IMR-90 (cell line): ENCODE measurements at regions not wholly inside any gene's neighbourhood (a gene's known extent, or its start where the extent isn't known, plus 50 kb on each side); places are given as distances from the start of the nearest gene placed in this dataset.

ENCODE experiments used
- ATAC-seq: fragments of 200-7000 bp; cut with Tn5 transposase; 2 replicates; pipeline ENCODE4 v1.9.1; 2020; ENCODE audit warnings: low read depth, mild to moderate bottlenecking, moderate library complexity
- BruUV-seq: library from RNA; stranded (reverse); fragments of 400-500 nt; replicated peaks from 2 replicates; lab custom pipeline; 2021; lab: Mats Ljungman, UMichigan
- CTCF ChIA-PET: fragments of 300-600 bp; formaldehyde crosslinking; extraction: SDS; loops from one replicate; lab custom pipeline; 2021; ENCODE audit warnings: antibody characterized with exemption; lab: Yijun Ruan, JAX
- POLR2A ChIA-PET: fragments of 300-600 bp; sonication (Branson Sonifier 250); formaldehyde crosslinking; loops from one replicate; lab custom pipeline; 2022; ENCODE audit warnings: antibody characterized with exemption; ENCODE audit not compliant: unreplicated experiment; lab: Charles Lee
- DNase-seq: peaks from one replicate; pipeline ENCODE4 v3.0.0; 2013
- H2AFZ ChIP-seq: replicated peaks from 2 replicates; pipeline ENCODE3; 2013; ENCODE audit warnings: low read length, mild to moderate bottlenecking; ENCODE audit not compliant: poor library complexity
- H2AK5ac ChIP-seq: 2 replicates; pipeline ENCODE4 v1.6.1; 2013; ENCODE audit warnings: low read depth, low read length, inconsistent platforms
- H2AK9ac ChIP-seq: replicated peaks from 2 replicates; pipeline ENCODE3; 2013; ENCODE audit warnings: mild to moderate bottlenecking, low read depth, low read length, moderate library complexity; ENCODE audit not compliant: poor library complexity
- H2BK120ac ChIP-seq: 2 replicates; pipeline ENCODE4 v1.6.1; 2013; ENCODE audit warnings: low read depth, low read length, inconsistent platforms
- H2BK15ac ChIP-seq: 3 replicates; pipeline ENCODE4 v1.6.1; 2013; ENCODE audit warnings: low read depth, low read length, inconsistent platforms
- H2BK20ac ChIP-seq: 2 replicates; pipeline ENCODE4 v1.6.1; 2013; ENCODE audit warnings: low read depth, mild to moderate bottlenecking, inconsistent platforms, low read length, moderate library complexity
- H2BK5ac ChIP-seq: 2 replicates; pipeline ENCODE4 v1.6.1; 2013; ENCODE audit warnings: mild to moderate bottlenecking, low read depth, low read length, inconsistent platforms; ENCODE audit not compliant: poor library complexity, severe bottlenecking
- H3K14ac ChIP-seq: replicated peaks from 2 replicates; pipeline ENCODE4 v1.6.1; 2013; ENCODE audit warnings: low read depth, low read length, inconsistent platforms
- H3K18ac ChIP-seq: 2 replicates; pipeline ENCODE4 v1.6.1; 2013; ENCODE audit warnings: low read depth, low read length, control low read depth
- H3K23ac ChIP-seq: 2 replicates; pipeline ENCODE4 v1.6.1; 2013; ENCODE audit warnings: low read depth, low read length, inconsistent platforms
- H3K27ac ChIP-seq: 2 replicates; pipeline ENCODE4 v1.5.1; 2013; ENCODE audit warnings: mild to moderate bottlenecking, control low read depth, low read length; ENCODE audit not compliant: insufficient read depth
- H3K27me3 ChIP-seq: 2 replicates; pipeline ENCODE4 v1.6.1; 2013; ENCODE audit warnings: low read length; ENCODE audit not compliant: control insufficient read depth, insufficient read depth
- H3K36me3 ChIP-seq: 2 replicates; pipeline ENCODE4 v1.6.1; 2013; ENCODE audit warnings: low read length, mixed read lengths; ENCODE audit not compliant: control insufficient read depth, insufficient read depth
- H3K4ac ChIP-seq: 2 replicates; pipeline ENCODE4 v1.6.1; 2013; ENCODE audit warnings: low read depth, low read length, inconsistent platforms
- H3K4me1 ChIP-seq: 2 replicates; pipeline ENCODE4 v1.6.1; 2013; ENCODE audit warnings: low read length, mixed read lengths; ENCODE audit not compliant: control insufficient read depth, insufficient read depth
- H3K4me2 ChIP-seq: 2 replicates; pipeline ENCODE4 v1.6.1; 2013; ENCODE audit warnings: low read depth, mild to moderate bottlenecking, control low read depth, low read length, moderate library complexity
- H3K4me3 ChIP-seq: 2 replicates; pipeline ENCODE4 v1.5.1; 2013; ENCODE audit warnings: low read depth, mild to moderate bottlenecking, control low read depth, low read length, moderate library complexity; ENCODE audit not compliant: insufficient read depth
- H3K56ac ChIP-seq: 2 replicates; pipeline ENCODE4 v1.6.1; 2013; ENCODE audit warnings: low read length, inconsistent platforms; ENCODE audit not compliant: insufficient read depth; ENCODE audit errors: extremely low read depth
- H3K79me1 ChIP-seq, 2 experiments: 2 replicates each; pipeline ENCODE4 v1.6.1; 2013; ENCODE audit warnings: low read length in 2 of 2, inconsistent platforms in 1 of 2, low read depth in 1 of 2
- H3K9ac ChIP-seq: 2 replicates; pipeline ENCODE4 v1.6.1; 2013; ENCODE audit warnings: low read depth, low read length, control low read depth
- H3K9me1 ChIP-seq: 2 replicates; pipeline ENCODE4 v1.6.1; 2013; ENCODE audit warnings: low read length, inconsistent platforms; ENCODE audit not compliant: insufficient read depth
- H3K9me3 ChIP-seq: 2 replicates; pipeline ENCODE4 v1.6.1; 2013; ENCODE audit warnings: low read length; ENCODE audit not compliant: control insufficient read depth, insufficient read depth
- H4K20me1 ChIP-seq: 2 replicates; pipeline ENCODE4 v1.6.1; 2013; ENCODE audit warnings: low read length, inconsistent platforms; ENCODE audit not compliant: insufficient read depth
- H4K5ac ChIP-seq: 2 replicates; pipeline ENCODE4 v1.6.1; 2013; ENCODE audit warnings: mild to moderate bottlenecking, low read depth, low read length, control low read depth
- H4K8ac ChIP-seq, 2 experiments: 2 replicates each; pipeline ENCODE4 v1.6.1; 2013; ENCODE audit warnings: low read depth in 2 of 2, low read length in 2 of 2, control low read depth in 1 of 2, inconsistent platforms in 1 of 2
- H4K91ac ChIP-seq: 2 replicates; pipeline ENCODE4 v1.6.1; 2013; ENCODE audit warnings: low read depth, low read length, inconsistent platforms; ENCODE audit not compliant: insufficient read depth
- BHLHE40 ChIP-seq: fragments of 150-350 bp; IDR thresholded peaks from 2 replicates; pipeline ENCODE4 v1.6.1; 2016; ENCODE audit warnings: mild to moderate bottlenecking, low read depth, low read length
- CEBPB ChIP-seq: IDR thresholded peaks from 2 replicates; pipeline ENCODE4 v1.6.1; 2012; ENCODE audit warnings: low read depth, low read length, improper control_type of control experiment
- MAFK ChIP-seq: IDR thresholded peaks from 2 replicates; pipeline ENCODE4 v1.6.1; 2012; ENCODE audit warnings: low read depth, low read length, improper control_type of control experiment
- MAZ ChIP-seq: IDR thresholded peaks from 2 replicates; pipeline ENCODE4 v1.6.1; 2012; ENCODE audit warnings: low read depth, mild to moderate bottlenecking, low read length, improper control_type of control experiment, moderate library complexity, borderline replicate concordance
- MXI1 ChIP-seq: IDR thresholded peaks from 2 replicates; pipeline ENCODE4 v1.6.1; 2012; ENCODE audit warnings: low read depth, mild to moderate bottlenecking, low read length, moderate library complexity, borderline replicate concordance
- NFE2L2 ChIP-seq: fragments of 150-350 bp; IDR thresholded peaks from 2 replicates; pipeline ENCODE4 v1.6.1; 2016; ENCODE audit warnings: low read depth, mild to moderate bottlenecking, low read length
- POLR2A ChIP-seq: IDR thresholded peaks from 2 replicates; pipeline ENCODE4 v1.6.1; 2012; ENCODE audit warnings: mild to moderate bottlenecking, low read depth, low read length
- SMC3 ChIP-seq: fragments of 150-350 bp; IDR thresholded peaks from 2 replicates; pipeline ENCODE4 v1.6.1; 2016; ENCODE audit warnings: low read depth, mild to moderate bottlenecking, antibody characterized with exemption, low read length, moderate library complexity
- WGBS, 2 experiments: methylation state at CpG; one replicate each; pipeline versions ENCODE4 v1.1.5 to v1.1.7; 2013; ENCODE audit warnings: missing lambda C conversion rate in 2 of 2; ENCODE audit not compliant: insufficient read length in 1 of 2; ENCODE audit errors: extremely low coverage in 2 of 2; 5-methylcytosine and 5-hydroxymethylcytosine counted together
- dilution Hi-C: fragments of 300-500 bp; cut with HindIII; formaldehyde crosslinking; loops from one replicate; pipeline ENCODE4 v1.14.3; 2018; ENCODE audit warnings: low sequenced_read_pairs; ENCODE audit not compliant: unreplicated experiment
- in situ Hi-C: fragments of 300-500 bp; cut with MboI; formaldehyde crosslinking; loops from 3 replicates; pipeline ENCODE4 v1.14.3; 2019; ENCODE audit warnings: low sequenced_read_pairs, inconsistent platforms, mixed read lengths
- intact Hi-C: fragments of 100-400 bp; cut with micrococcal nuclease; formaldehyde crosslinking; loops from 2 replicates; pipeline ENCODE4 v1.10.0; 2022
- TF ChIP-seq, protein P1 (sequence below): fragments of 150-350 bp; IDR thresholded peaks from 2 replicates; pipeline ENCODE4 v1.6.1; 2016; ENCODE audit warnings: low read depth, mild to moderate bottlenecking, low read length, moderate library complexity, borderline replicate concordance
- TF ChIP-seq, protein P2 (sequence below): fragments of 150-350 bp; IDR thresholded peaks from 2 replicates; pipeline ENCODE4 v1.6.1; 2017; ENCODE audit warnings: mild to moderate bottlenecking, antibody characterized with exemption, low read length, low read depth

DNA sequence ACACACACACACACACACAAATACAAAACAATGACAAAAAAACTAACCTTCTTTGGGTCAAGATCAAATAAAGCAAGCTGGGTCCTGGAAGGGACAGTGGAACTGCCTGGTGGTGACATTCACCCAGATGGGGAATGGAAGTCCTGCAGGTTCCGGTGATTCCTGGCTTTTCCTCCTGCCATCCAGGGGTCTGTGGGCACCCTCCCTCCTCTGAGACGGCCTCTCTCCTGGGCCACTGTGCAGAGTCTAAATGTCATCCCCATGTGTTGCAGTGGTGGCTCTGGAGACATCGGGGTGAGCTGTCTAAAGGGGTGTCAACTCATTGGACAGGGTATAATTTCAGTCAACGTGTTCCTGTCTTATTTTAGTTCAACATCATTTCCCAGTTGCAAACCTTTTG, 248.2 kb downstream of the ZNF536 start:
- no peak overlapping the region for H3K23ac ChIP-seq
- in situ Hi-C loops (no loop called here), dilution Hi-C loops (no loop called here), intact Hi-C loops (no loop called here)
- no peak overlapping the region for H3K56ac ChIP-seq
- H2AK9ac ChIP-seq = no peak overlapping the region
- ATAC-seq (no peak), DNase-seq (no peak)
- no peaks in the 10 kb centered on the region for H3K36me3 ChIP-seq
- no peak overlapping the region for H2BK5ac ChIP-seq
- no peaks in the 10 kb centered on the region for H3K9me1 ChIP-seq
- peaks cover 11% of the 10 kb centered on the region; the same call in 1 of the 2 replicates for H3K9me3 ChIP-seq
- H4K8ac ChIP-seq = no peak overlapping the region
- no peak overlapping the region for H2BK15ac ChIP-seq
- ChIA-PET CTCF (no interaction called here), POLR2A (no interaction called here)
- TF ChIP-seq MAFK (no peak), BHLHE40 (no peak), MXI1 (no peak), SMC3 (no peak), NFE2L2 (no peak), CEBPB (no peak), MAZ (no peak), POLR2A (no peak)
- TF ChIP-seq, protein P1, sequence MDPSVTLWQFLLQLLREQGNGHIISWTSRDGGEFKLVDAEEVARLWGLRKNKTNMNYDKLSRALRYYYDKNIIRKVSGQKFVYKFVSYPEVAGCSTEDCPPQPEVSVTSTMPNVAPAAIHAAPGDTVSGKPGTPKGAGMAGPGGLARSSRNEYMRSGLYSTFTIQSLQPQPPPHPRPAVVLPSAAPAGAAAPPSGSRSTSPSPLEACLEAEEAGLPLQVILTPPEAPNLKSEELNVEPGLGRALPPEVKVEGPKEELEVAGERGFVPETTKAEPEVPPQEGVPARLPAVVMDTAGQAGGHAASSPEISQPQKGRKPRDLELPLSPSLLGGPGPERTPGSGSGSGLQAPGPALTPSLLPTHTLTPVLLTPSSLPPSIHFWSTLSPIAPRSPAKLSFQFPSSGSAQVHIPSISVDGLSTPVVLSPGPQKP = no peak
- TF ChIP-seq, protein P2, sequence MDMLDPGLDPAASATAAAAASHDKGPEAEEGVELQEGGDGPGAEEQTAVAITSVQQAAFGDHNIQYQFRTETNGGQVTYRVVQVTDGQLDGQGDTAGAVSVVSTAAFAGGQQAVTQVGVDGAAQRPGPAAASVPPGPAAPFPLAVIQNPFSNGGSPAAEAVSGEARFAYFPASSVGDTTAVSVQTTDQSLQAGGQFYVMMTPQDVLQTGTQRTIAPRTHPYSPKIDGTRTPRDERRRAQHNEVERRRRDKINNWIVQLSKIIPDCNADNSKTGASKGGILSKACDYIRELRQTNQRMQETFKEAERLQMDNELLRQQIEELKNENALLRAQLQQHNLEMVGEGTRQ = no peak
- H3K4ac ChIP-seq = no peak overlapping the region
- H4K20me1 ChIP-seq = no peaks in the 10 kb centered on the region
- H3K4me1 ChIP-seq = no peaks in the 10 kb centered on the region
- no peak overlapping the region for H3K9ac ChIP-seq
- no TSS peak for BruUV-seq
- H2BK120ac ChIP-seq = no peak overlapping the region
- no peak overlapping the region for H3K14ac ChIP-seq
- no peaks in the 10 kb centered on the region for H3K27me3 ChIP-seq
- H3K27ac ChIP-seq = no peak overlapping the region
- no peak overlapping the region for H4K91ac ChIP-seq
- H2AK5ac ChIP-seq = no peak overlapping the region
- WGBS, 2 experiments = no CpG with 5 or more reads among the region's 4 CpGs
- no peak overlapping the region for H3K4me2 ChIP-seq
- H2AFZ ChIP-seq = no peak overlapping the region
- no peak overlapping the region for H4K5ac ChIP-seq
- no peak overlapping the region for H2BK20ac ChIP-seq
- H3K79me1 ChIP-seq = no peaks in the 10 kb centered on the region
- H3K18ac ChIP-seq = no peak overlapping the region
- no peak overlapping the region for H3K4me3 ChIP-seq
